Stomach (tissue), 4 donors: ENCODE measurements at regions not wholly inside any gene's neighbourhood (a gene's known extent, or its start where the extent isn't known, plus 50 kb on each side); places are given as distances from the start of the nearest gene placed in this dataset.

Experiments
- CTCF ChIP-seq, 7 experiments: fragments of 450-650 bp in 4 of 7; fragments of 200-600 bp in 3 of 7; sonication (generic) in 3 of 7; IDR thresholded peaks; one replicate each; pipeline ENCODE4 v1.5.1; 2016 to 2019; ENCODE audit warnings: antibody characterized with exemption in 7 of 7, control low read depth in 2 of 7, mild to moderate bottlenecking in 1 of 7
- EP300 ChIP-seq: sonication (generic); formaldehyde crosslinking; IDR thresholded peaks from one replicate; pipeline ENCODE4 v1.6.1; 2017; ENCODE audit warnings: antibody characterized with exemption

GRCh38 chr6:112863753-112864152 is 516.6 kb downstream of the RFPL4B start:
- no peak for TF ChIP-seq CTCF (IDR thresholded peaks at IDR 0.05)
- no peak for TF ChIP-seq EP300
